Fibroblast of lung (primary cell): ENCODE measurements at regions not wholly inside any gene's neighbourhood (a gene's known extent, or its start where the extent isn't known, plus 50 kb on each side); places are given as distances from the start of the nearest gene placed in this dataset.

ENCODE experiments used
- DNase-seq, 2 donors: peaks; one replicate each; pipeline versions ENCODE4 v3.0.0 to v3.0.0-alpha.2; 2010; ENCODE audit warnings: low read depth in 2 of 2
- H2AFZ ChIP-seq: 2 replicates; pipeline ENCODE4 v1.5.1; 2012; ENCODE audit warnings: low read length, control low read depth, inconsistent platforms
- H3K27ac ChIP-seq: 2 replicates; pipeline ENCODE4 v1.5.1; 2011; ENCODE audit warnings: low read length, control low read depth; ENCODE audit not compliant: insufficient read depth
- H3K27me3 ChIP-seq: 2 replicates; pipeline ENCODE4 v1.5.1; 2011; ENCODE audit warnings: mild to moderate bottlenecking, low read length; ENCODE audit not compliant: control insufficient read depth, insufficient read depth
- H3K36me3 ChIP-seq: 2 replicates; pipeline ENCODE4 v1.5.1; 2011; ENCODE audit warnings: low read length; ENCODE audit not compliant: control insufficient read depth, insufficient read depth
- H3K4me1 ChIP-seq: 2 replicates; pipeline ENCODE4 v1.5.1; 2011; ENCODE audit warnings: low read length; ENCODE audit not compliant: control insufficient read depth, insufficient read depth; ENCODE audit errors: extremely low read depth
- H3K4me2 ChIP-seq: 2 replicates; pipeline ENCODE4 v1.5.1; 2011; ENCODE audit warnings: low read length, control low read depth; ENCODE audit not compliant: insufficient read depth; ENCODE audit errors: extremely low read depth
- H3K4me3 ChIP-seq, 4 experiments: fragments of 200-600 bp in 1 of 4; sonication (generic) in 1 of 4; replicated peaks in 1 of 4; 2 replicates each; pipeline ENCODE4 v1.5.1; 2011 to 2016; ENCODE audit warnings: low read length in 4 of 4, low read depth in 3 of 4, mild to moderate bottlenecking in 3 of 4, control low read depth in 2 of 4, inconsistent platforms in 1 of 4, mixed read lengths in 1 of 4; ENCODE audit not compliant: insufficient read depth in 1 of 4; ENCODE audit errors: control extremely low read depth in 1 of 4
- H3K79me2 ChIP-seq: 2 replicates; pipeline ENCODE4 v1.5.1; 2012; ENCODE audit warnings: mild to moderate bottlenecking, low read length, inconsistent platforms; ENCODE audit not compliant: control insufficient read depth, insufficient read depth
- H3K9ac ChIP-seq: 2 replicates; pipeline ENCODE4 v1.5.1; 2011; ENCODE audit warnings: mild to moderate bottlenecking, low read length, control low read depth; ENCODE audit not compliant: insufficient read depth
- H3K9me3 ChIP-seq: 2 replicates; pipeline ENCODE4 v1.5.1; 2012; ENCODE audit warnings: low read depth, low read length; ENCODE audit not compliant: control insufficient read depth, insufficient read depth
- H4K20me1 ChIP-seq: 2 replicates; pipeline ENCODE4 v1.5.1; 2011; ENCODE audit warnings: low read length; ENCODE audit not compliant: control insufficient read depth, insufficient read depth; ENCODE audit errors: extremely low read depth
- CTCF ChIP-seq, 2 donors: IDR thresholded peaks in 1 of 2; conservative IDR thresholded peaks in 1 of 2; 1 replicate in 1 of 2; 2 replicates in 1 of 2; pipeline ENCODE4 v1.5.1; 2011 to 2012; ENCODE audit warnings: low read length in 2 of 2, control low read depth in 1 of 2, inconsistent platforms in 1 of 2, low read depth in 1 of 2, mild to moderate bottlenecking in 1 of 2
- EZH2 ChIP-seq: IDR thresholded peaks from 2 replicates; pipeline ENCODE4 v1.5.1; 2012; ENCODE audit warnings: low read length, control low read depth, mild to moderate bottlenecking; ENCODE audit errors: missing control alignments

GRCh38 chr5:154568589-154568988 is 90.6 kb upstream of the HAND1 start:
- H3K27ac ChIP-seq, result no peak overlapping the region
- no peak overlapping the region for H2AFZ ChIP-seq
- H3K36me3 ChIP-seq, result no peaks in the 10 kb centered on the region
- H3K27me3 ChIP-seq, result no peaks in the 10 kb centered on the region
- H3K4me1 ChIP-seq, result no peaks in the 10 kb centered on the region
- H3K4me2 ChIP-seq, result no peak overlapping the region
- no peak for DNase-seq
- H3K79me2 ChIP-seq, result no peaks in the 10 kb centered on the region
- H4K20me1 ChIP-seq, result no peaks in the 10 kb centered on the region
- H3K9me3 ChIP-seq, result no peaks in the 10 kb centered on the region
- no peak overlapping the region for H3K9ac ChIP-seq
- H3K4me3 ChIP-seq, result no peak overlapping the region
- TF ChIP-seq CTCF (conservative IDR thresholded peaks at IDR 0.05 in 1 of 2, IDR thresholded peaks at IDR 0.05 in 1 of 2; ENCODE audit: low read depth in 1 of 2, low read length in 2 of 2), result no peak
- no peak for TF ChIP-seq EZH2

- Histone ChIP-seq H3K79me2 (no peaks in the 10 kb centered on the region), H3K4me2 (no peak overlapping the region), H2AFZ (no peak overlapping the region), H3K27me3 (no peaks in the 10 kb centered on the region), H3K27ac (no peak overlapping the region), H3K4me1 (no peaks in the 10 kb centered on the region), H4K20me1 (no peaks in the 10 kb centered on the region), H3K36me3 (no peaks in the 10 kb centered on the region), H3K4me3 (no peak overlapping the region), H3K9ac (no peak overlapping the region), H3K9me3 (no peaks in the 10 kb centered on the region)
- TF ChIP-seq CTCF (conservative IDR thresholded peaks at IDR 0.05 in 1 of 2, IDR thresholded peaks at IDR 0.05 in 1 of 2; ENCODE audit: low read depth in 1 of 2, low read length in 2 of 2) (no peak), EZH2 (no peak)
- DNase-seq, result no peak
These were observed 89.1 kb upstream of the HAND1 start for GRCh38 chr5:154567155-154567554.

GRCh38 chr5:154566146-154566680 is 88.2 kb upstream of the HAND1 start:
- Histone ChIP-seq H4K20me1 (no peaks in the 10 kb centered on the region), H3K27ac (no peak overlapping the region), H2AFZ (no peak overlapping the region), H3K9ac (no peak overlapping the region), H3K4me2 (no peak overlapping the region), H3K79me2 (no peaks in the 10 kb centered on the region), H3K9me3 (no peaks in the 10 kb centered on the region), H3K4me3 (no peak overlapping the region), H3K27me3 (no peaks in the 10 kb centered on the region), H3K36me3 (no peaks in the 10 kb centered on the region), H3K4me1 (no peaks in the 10 kb centered on the region)
- TF ChIP-seq EZH2, result no peak
- no peak for TF ChIP-seq CTCF (conservative IDR thresholded peaks at IDR 0.05 in 1 of 2, IDR thresholded peaks at IDR 0.05 in 1 of 2; ENCODE audit: low read depth in 1 of 2, low read length in 2 of 2)
- no peak for DNase-seq
